ENCODE measurements at regions not wholly inside any gene's neighbourhood (a gene's known extent, or its start where the extent isn't known, plus 50 kb on each side); places are given as distances from the start of the nearest gene placed in this dataset.

DNA sequence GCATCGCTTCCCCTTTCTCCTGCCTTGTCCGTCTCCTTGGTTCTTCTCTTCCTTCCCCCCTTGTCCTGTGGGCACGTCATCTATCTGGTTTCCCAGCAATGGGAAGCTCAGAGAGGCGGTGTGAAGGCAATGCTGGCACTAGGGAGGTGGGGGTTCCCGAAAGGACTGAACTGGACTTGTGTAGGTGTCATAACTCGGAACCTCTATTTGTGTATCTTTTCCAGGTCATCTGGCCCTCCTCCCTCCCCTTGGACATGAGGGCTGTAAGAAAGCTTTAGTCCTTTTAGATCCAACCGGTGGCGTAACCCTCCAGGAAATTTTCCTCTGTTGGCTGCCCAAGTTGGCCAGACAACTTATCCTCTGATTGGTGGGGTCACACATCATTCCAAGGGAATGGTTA is 231.5 kb upstream of the TLE3 start:
- TF ChIP-seq, protein P1, sequence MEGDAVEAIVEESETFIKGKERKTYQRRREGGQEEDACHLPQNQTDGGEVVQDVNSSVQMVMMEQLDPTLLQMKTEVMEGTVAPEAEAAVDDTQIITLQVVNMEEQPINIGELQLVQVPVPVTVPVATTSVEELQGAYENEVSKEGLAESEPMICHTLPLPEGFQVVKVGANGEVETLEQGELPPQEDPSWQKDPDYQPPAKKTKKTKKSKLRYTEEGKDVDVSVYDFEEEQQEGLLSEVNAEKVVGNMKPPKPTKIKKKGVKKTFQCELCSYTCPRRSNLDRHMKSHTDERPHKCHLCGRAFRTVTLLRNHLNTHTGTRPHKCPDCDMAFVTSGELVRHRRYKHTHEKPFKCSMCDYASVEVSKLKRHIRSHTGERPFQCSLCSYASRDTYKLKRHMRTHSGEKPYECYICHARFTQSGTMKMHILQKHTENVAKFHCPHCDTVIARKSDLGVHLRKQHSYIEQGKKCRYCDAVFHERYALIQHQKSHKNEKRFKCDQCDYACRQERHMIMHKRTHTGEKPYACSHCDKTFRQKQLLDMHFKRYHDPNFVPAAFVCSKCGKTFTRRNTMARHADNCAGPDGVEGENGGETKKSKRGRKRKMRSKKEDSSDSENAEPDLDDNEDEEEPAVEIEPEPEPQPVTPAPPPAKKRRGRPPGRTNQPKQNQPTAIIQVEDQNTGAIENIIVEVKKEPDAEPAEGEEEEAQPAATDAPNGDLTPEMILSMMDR (IDR thresholded peaks at IDR 0.05), result no peak
- no peak for TF ChIP-seq POLR2A (IDR thresholded peaks at IDR 0.05)
